Prostate gland (tissue), 2 donors: ENCODE measurements at regions not wholly inside any gene's neighbourhood (a gene's known extent, or its start where the extent isn't known, plus 50 kb on each side); places are given as distances from the start of the nearest gene placed in this dataset.

Source experiments
- POLR2A ChIP-seq: fragments of 450-650 bp; IDR thresholded peaks from one replicate; pipeline ENCODE4 v1.6.1; 2016; ENCODE audit warnings: antibody characterized with exemption, mild to moderate bottlenecking
- POLR2AphosphoS5 ChIP-seq: sonication (generic); formaldehyde crosslinking; IDR thresholded peaks from one replicate; pipeline ENCODE4 v1.6.1; 2017; ENCODE audit warnings: antibody characterized with exemption
- TF ChIP-seq, protein P1 (sequence below), 4 experiments: fragments of 200-600 bp in 2 of 4; fragments of 450-650 bp in 2 of 4; sonication (generic) in 2 of 4; IDR thresholded peaks; 1 replicate in 3 of 4; 2 replicates in 1 of 4; pipeline ENCODE4 v1.5.1; 2016 to 2019; ENCODE audit warnings: antibody characterized with exemption in 4 of 4, mild to moderate bottlenecking in 2 of 4, moderate library complexity in 2 of 4

DNA sequence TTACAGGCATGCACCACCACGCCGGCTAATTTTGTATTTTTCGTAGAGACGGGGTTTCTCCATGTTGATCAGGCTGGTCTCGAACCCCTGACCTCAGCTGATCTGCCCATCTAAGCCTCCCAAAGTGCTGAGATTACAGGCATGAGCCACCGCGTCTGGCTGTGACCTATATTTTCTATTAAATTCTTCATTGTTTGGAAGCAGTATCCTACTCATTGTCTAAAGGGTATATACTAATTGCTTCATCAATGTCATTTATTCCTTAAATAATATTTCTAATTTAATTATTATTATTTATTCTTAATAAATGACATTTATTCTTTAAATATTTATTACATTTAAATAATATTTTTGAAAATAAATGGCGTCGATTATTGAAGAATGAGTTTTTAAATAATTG is 817.3 kb upstream of the API5 start:
- TF ChIP-seq, protein P1, sequence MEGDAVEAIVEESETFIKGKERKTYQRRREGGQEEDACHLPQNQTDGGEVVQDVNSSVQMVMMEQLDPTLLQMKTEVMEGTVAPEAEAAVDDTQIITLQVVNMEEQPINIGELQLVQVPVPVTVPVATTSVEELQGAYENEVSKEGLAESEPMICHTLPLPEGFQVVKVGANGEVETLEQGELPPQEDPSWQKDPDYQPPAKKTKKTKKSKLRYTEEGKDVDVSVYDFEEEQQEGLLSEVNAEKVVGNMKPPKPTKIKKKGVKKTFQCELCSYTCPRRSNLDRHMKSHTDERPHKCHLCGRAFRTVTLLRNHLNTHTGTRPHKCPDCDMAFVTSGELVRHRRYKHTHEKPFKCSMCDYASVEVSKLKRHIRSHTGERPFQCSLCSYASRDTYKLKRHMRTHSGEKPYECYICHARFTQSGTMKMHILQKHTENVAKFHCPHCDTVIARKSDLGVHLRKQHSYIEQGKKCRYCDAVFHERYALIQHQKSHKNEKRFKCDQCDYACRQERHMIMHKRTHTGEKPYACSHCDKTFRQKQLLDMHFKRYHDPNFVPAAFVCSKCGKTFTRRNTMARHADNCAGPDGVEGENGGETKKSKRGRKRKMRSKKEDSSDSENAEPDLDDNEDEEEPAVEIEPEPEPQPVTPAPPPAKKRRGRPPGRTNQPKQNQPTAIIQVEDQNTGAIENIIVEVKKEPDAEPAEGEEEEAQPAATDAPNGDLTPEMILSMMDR (IDR thresholded peaks at IDR 0.05), result no peak
- no peak for TF ChIP-seq POLR2A
- TF ChIP-seq POLR2AphosphoS5, result no peak
